ENCODE measurements at regions not wholly inside any gene's neighbourhood (a gene's known extent, or its start where the extent isn't known, plus 50 kb on each side); places are given as distances from the start of the nearest gene placed in this dataset.

DNA sequence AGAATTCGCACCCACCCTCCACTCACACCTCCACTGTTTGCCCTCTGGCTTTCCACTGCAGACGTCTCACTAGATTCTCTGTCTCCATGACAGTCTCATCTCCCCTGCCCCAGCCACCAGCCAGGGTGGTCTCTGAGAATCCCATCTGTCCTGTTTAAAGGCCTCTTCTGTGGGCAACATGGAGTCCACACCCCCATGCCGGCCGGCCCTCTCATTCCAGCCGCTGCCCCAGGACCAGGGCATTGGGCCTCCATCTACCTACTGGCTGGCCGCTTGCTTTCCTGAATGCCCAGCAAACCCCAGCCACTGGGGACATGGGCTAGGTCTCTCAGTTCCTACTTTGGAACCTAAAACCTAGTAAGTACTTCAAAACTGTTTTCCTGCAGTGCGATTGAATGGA, 65.6 kb upstream of the RUFY1 start:
- ATAC-seq (no peak), FAIRE-seq (no peak), DNase-seq (ENCODE audit: low read depth, low spot score) (no peak)
- Histone ChIP-seq H2AFZ (ENCODE audit: control insufficient read depth, low read depth, low read length) (no peak overlapping the region), H3K9me3 (replicated peaks; ENCODE audit: control insufficient read depth, insufficient read depth, low read length) (no peaks in the 10 kb centered on the region), H3K4me2 (ENCODE audit: control insufficient read depth, insufficient read depth) (no peak overlapping the region), H3K36me3 (ENCODE audit: control insufficient read depth in 2 of 2, insufficient read depth in 2 of 2, low read length in 1 of 2) (no peaks in the 10 kb centered on the region), H3K4me3 (no peak overlapping the region), H3K4me1 (ENCODE audit: control insufficient read depth, insufficient read depth, low read length) (no peaks in the 10 kb centered on the region), H3K27me3 (replicated peaks in 1 of 2; ENCODE audit: control insufficient read depth in 2 of 2, insufficient read depth in 2 of 2, low read length in 1 of 2) (no peaks in the 10 kb centered on the region), H3K79me2 (ENCODE audit: control insufficient read depth, insufficient read depth, low read length) (no peaks in the 10 kb centered on the region), H4K20me1 (ENCODE audit: control insufficient read depth, insufficient read depth) (no peaks in the 10 kb centered on the region), H3K27ac (ENCODE audit: control insufficient read depth, insufficient read depth) (no peak overlapping the region), H3K9ac (ENCODE audit: control insufficient read depth, insufficient read depth, low read length) (no peak overlapping the region)
- BruUV-seq (replicated peaks): no TSS peak
- WGBS (ENCODE audit: insufficient coverage, insufficient replicate concordance, low lambda C conversion rate, missing lambda C conversion rate): 50% methylated on average over 7 of the region's 7 CpGs
- in situ Hi-C loops (cut with MboI) (no loop called here), intact Hi-C loops (cut with micrococcal nuclease; ENCODE audit: unreplicated experiment) (no loop called here)
- ChIA-PET RAD21 (ENCODE audit: unreplicated experiment) (no interaction called here), POLR2A (no interaction called here), CTCF (no interaction called here), SMC1A (ENCODE audit: uncharacterized antibody, unreplicated experiment) (no interaction called here)
- no peak for TF ChIP-seq GABPA (IDR thresholded peaks at IDR 0.05; ENCODE audit: low read depth)
- TF ChIP-seq, protein P1, sequence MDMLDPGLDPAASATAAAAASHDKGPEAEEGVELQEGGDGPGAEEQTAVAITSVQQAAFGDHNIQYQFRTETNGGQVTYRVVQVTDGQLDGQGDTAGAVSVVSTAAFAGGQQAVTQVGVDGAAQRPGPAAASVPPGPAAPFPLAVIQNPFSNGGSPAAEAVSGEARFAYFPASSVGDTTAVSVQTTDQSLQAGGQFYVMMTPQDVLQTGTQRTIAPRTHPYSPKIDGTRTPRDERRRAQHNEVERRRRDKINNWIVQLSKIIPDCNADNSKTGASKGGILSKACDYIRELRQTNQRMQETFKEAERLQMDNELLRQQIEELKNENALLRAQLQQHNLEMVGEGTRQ (IDR thresholded peaks at IDR 0.05; ENCODE audit: borderline replicate concordance, low read depth, low read length): no peak

DNA sequence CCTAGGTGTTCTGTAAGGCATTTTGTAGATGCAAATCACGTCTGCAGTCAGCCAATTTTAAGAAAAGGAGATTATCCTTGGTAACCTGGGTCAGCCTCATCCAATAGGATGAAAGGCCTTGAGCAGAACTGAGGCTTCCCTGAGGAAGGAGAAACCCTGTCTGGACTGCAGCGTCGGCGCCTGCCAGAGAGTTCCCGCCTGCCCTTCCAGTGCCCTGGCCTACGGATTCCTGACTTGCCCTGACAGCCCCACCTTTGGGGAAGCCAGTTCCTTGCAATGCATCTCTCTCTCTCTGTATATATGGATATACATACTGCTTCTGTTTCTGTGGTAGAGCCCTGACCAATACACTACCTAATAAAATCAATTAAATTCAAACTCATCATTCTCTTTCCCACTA, 66.2 kb upstream of the RUFY1 start:
- no peaks in the 10 kb centered on the region for H4K20me1 ChIP-seq (ENCODE audit: control insufficient read depth, insufficient read depth)
- no peaks in the 10 kb centered on the region for H3K27me3 ChIP-seq (replicated peaks in 1 of 2; ENCODE audit: control insufficient read depth in 2 of 2, insufficient read depth in 2 of 2, low read length in 1 of 2)
- BruUV-seq (replicated peaks): no TSS peak
- no peaks in the 10 kb centered on the region for H3K4me1 ChIP-seq (ENCODE audit: control insufficient read depth, insufficient read depth, low read length)
- H3K4me2 ChIP-seq (ENCODE audit: control insufficient read depth, insufficient read depth): no peak overlapping the region
- no peaks in the 10 kb centered on the region for H3K79me2 ChIP-seq (ENCODE audit: control insufficient read depth, insufficient read depth, low read length)
- ChIA-PET RAD21 (ENCODE audit: unreplicated experiment) (no interaction called here), SMC1A (ENCODE audit: uncharacterized antibody, unreplicated experiment) (no interaction called here), CTCF (no interaction called here), POLR2A (no interaction called here)
- ATAC-seq: no peak
- no peaks in the 10 kb centered on the region for H3K36me3 ChIP-seq (ENCODE audit: control insufficient read depth in 2 of 2, insufficient read depth in 2 of 2, low read length in 1 of 2)
- no peaks in the 10 kb centered on the region for H3K9me3 ChIP-seq (replicated peaks; ENCODE audit: control insufficient read depth, insufficient read depth, low read length)
- in situ Hi-C loops (cut with MboI): no loop called here
- DNase-seq (ENCODE audit: low read depth, low spot score): no peak
- H3K4me3 ChIP-seq: no peak overlapping the region
- no peak overlapping the region for H3K27ac ChIP-seq (ENCODE audit: control insufficient read depth, insufficient read depth)
- no peak overlapping the region for H2AFZ ChIP-seq (ENCODE audit: control insufficient read depth, low read depth, low read length)
- intact Hi-C loops (cut with micrococcal nuclease; ENCODE audit: unreplicated experiment): no loop called here
- H3K9ac ChIP-seq (ENCODE audit: control insufficient read depth, insufficient read depth, low read length): no peak overlapping the region
- 66% methylated on average over 6 of the region's 6 CpGs for WGBS (ENCODE audit: insufficient coverage, insufficient replicate concordance, low lambda C conversion rate, missing lambda C conversion rate)
- no peak for FAIRE-seq
- TF ChIP-seq POLR2A (IDR thresholded peaks at IDR 0.05; ENCODE audit: low read depth, low read length): no peak
- TF ChIP-seq, protein P2, sequence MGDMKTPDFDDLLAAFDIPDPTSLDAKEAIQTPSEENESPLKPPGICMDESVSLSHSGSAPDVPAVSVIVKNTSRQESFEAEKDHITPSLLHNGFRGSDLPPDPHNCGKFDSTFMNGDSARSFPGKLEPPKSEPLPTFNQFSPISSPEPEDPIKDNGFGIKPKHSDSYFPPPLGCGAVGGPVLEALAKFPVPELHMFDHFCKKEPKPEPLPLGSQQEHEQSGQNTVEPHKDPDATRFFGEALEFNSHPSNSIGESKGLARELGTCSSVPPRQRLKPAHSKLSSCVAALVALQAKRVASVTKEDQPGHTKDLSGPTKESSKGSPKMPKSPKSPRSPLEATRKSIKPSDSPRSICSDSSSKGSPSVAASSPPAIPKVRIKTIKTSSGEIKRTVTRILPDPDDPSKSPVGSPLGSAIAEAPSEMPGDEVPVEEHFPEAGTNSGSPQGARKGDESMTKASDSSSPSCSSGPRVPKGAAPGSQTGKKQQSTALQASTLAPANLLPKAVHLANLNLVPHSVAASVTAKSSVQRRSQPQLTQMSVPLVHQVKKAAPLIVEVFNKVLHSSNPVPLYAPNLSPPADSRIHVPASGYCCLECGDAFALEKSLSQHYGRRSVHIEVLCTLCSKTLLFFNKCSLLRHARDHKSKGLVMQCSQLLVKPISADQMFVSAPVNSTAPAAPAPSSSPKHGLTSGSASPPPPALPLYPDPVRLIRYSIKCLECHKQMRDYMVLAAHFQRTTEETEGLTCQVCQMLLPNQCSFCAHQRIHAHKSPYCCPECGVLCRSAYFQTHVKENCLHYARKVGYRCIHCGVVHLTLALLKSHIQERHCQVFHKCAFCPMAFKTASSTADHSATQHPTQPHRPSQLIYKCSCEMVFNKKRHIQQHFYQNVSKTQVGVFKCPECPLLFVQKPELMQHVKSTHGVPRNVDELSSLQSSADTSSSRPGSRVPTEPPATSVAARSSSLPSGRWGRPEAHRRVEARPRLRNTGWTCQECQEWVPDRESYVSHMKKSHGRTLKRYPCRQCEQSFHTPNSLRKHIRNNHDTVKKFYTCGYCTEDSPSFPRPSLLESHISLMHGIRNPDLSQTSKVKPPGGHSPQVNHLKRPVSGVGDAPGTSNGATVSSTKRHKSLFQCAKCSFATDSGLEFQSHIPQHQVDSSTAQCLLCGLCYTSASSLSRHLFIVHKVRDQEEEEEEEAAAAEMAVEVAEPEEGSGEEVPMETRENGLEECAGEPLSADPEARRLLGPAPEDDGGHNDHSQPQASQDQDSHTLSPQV (IDR thresholded peaks at IDR 0.05): no peak
- TF ChIP-seq NR2C1 (IDR thresholded peaks at IDR 0.05): no peak
- no peak for TF ChIP-seq SP1 (IDR thresholded peaks at IDR 0.05; ENCODE audit: low read depth, low read length)
- TF ChIP-seq, protein P3, sequence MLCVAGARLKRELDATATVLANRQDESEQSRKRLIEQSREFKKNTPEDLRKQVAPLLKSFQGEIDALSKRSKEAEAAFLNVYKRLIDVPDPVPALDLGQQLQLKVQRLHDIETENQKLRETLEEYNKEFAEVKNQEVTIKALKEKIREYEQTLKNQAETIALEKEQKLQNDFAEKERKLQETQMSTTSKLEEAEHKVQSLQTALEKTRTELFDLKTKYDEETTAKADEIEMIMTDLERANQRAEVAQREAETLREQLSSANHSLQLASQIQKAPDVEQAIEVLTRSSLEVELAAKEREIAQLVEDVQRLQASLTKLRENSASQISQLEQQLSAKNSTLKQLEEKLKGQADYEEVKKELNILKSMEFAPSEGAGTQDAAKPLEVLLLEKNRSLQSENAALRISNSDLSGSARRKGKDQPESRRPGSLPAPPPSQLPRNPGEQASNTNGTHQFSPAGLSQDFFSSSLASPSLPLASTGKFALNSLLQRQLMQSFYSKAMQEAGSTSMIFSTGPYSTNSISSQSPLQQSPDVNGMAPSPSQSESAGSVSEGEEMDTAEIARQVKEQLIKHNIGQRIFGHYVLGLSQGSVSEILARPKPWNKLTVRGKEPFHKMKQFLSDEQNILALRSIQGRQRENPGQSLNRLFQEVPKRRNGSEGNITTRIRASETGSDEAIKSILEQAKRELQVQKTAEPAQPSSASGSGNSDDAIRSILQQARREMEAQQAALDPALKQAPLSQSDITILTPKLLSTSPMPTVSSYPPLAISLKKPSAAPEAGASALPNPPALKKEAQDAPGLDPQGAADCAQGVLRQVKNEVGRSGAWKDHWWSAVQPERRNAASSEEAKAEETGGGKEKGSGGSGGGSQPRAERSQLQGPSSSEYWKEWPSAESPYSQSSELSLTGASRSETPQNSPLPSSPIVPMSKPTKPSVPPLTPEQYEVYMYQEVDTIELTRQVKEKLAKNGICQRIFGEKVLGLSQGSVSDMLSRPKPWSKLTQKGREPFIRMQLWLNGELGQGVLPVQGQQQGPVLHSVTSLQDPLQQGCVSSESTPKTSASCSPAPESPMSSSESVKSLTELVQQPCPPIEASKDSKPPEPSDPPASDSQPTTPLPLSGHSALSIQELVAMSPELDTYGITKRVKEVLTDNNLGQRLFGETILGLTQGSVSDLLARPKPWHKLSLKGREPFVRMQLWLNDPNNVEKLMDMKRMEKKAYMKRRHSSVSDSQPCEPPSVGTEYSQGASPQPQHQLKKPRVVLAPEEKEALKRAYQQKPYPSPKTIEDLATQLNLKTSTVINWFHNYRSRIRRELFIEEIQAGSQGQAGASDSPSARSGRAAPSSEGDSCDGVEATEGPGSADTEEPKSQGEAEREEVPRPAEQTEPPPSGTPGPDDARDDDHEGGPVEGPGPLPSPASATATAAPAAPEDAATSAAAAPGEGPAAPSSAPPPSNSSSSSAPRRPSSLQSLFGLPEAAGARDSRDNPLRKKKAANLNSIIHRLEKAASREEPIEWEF (IDR thresholded peaks at IDR 0.05; ENCODE audit: insufficient replicate concordance, low read depth, low read length): no peak
